Mononuclear cell (primary cell): ENCODE measurements at regions not wholly inside any gene's neighbourhood (a gene's known extent, or its start where the extent isn't known, plus 50 kb on each side); places are given as distances from the start of the nearest gene placed in this dataset.
"Not testable (repeated sequence)": the region's sequence is repeated elsewhere in the genome, so short reads cannot be mapped to it uniquely, and the experiment has no call there.

ENCODE experiments used
- H3K27me3 ChIP-seq: 2 replicates; pipeline ENCODE4 v1.6.0; 2011; ENCODE audit warnings: low read length, control low read depth; ENCODE audit not compliant: insufficient read depth
- H3K4me1 ChIP-seq: 2 replicates; pipeline ENCODE4 v1.5.1; 2011; ENCODE audit warnings: mild to moderate bottlenecking, low read length, control low read depth; ENCODE audit not compliant: insufficient read depth
- H3K4me3 ChIP-seq: 2 replicates; pipeline ENCODE4 v1.5.1; 2011; ENCODE audit warnings: mild to moderate bottlenecking, low read length, moderate library complexity
- H3K9me3 ChIP-seq: 2 replicates; pipeline ENCODE4 v1.5.1; 2011; ENCODE audit warnings: low read depth, mild to moderate bottlenecking, control low read depth, low read length

- H3K9me3 ChIP-seq = no peaks in the 10 kb centered on the region
- H3K4me3 ChIP-seq = no peak overlapping the region
- H3K27me3 ChIP-seq = no peaks in the 10 kb centered on the region
- no peaks in the 10 kb centered on the region for H3K4me1 ChIP-seq
Observed at GRCh38 chr3:177626045-177626444, 428.8 kb upstream of the TBL1XR1 start.

GRCh38 chr3:177628095-177628719 is 430.9 kb upstream of the TBL1XR1 start:
- H3K9me3 ChIP-seq, H3K4me3 ChIP-seq, H3K4me1 ChIP-seq, H3K27me3 ChIP-seq: not testable (repeated sequence)

- no peaks in the 10 kb centered on the region for H3K9me3 ChIP-seq
- no peak overlapping the region for H3K4me3 ChIP-seq
- H3K27me3 ChIP-seq = no peaks in the 10 kb centered on the region
Observed at GRCh38 chr3:177629276-177629675, 432.0 kb upstream of the TBL1XR1 start.

GRCh38 chr3:177633671-177634207 is 436.5 kb upstream of the TBL1XR1 start:
- H3K27me3 ChIP-seq = no peaks in the 10 kb centered on the region
- H3K4me3 ChIP-seq = no peak overlapping the region
- H3K9me3 ChIP-seq = no peaks in the 10 kb centered on the region
- H3K4me1 ChIP-seq = no peaks in the 10 kb centered on the region

More at GRCh38 chr3:177629276-177629675, 432.0 kb upstream of the TBL1XR1 start:
- no peaks in the 10 kb centered on the region for H3K4me1 ChIP-seq

- H3K9me3 ChIP-seq, H3K4me3 ChIP-seq, H3K4me1 ChIP-seq, H3K27me3 ChIP-seq: not testable (repeated sequence)
Observed at GRCh38 chr3:177635601-177636106, 438.4 kb upstream of the TBL1XR1 start.

- Histone ChIP-seq H3K9me3 (no peaks in the 10 kb centered on the region), H3K4me1 (peaks cover 15% of the 10 kb centered on the region), H3K4me3 (no peak overlapping the region), H3K27me3 (no peaks in the 10 kb centered on the region)
Observed at GRCh38 chr3:177640319-177640965, 443.2 kb upstream of the TBL1XR1 start.

GRCh38 chr3:177641206-177641605 is 443.9 kb upstream of the TBL1XR1 start:
- H3K27me3 ChIP-seq = no peaks in the 10 kb centered on the region
- H3K4me1 ChIP-seq = peaks cover 15% of the 10 kb centered on the region
- H3K4me3 ChIP-seq = no peak overlapping the region
- H3K9me3 ChIP-seq = no peaks in the 10 kb centered on the region

- peaks cover 19% of the 10 kb centered on the region for H3K4me1 ChIP-seq
- H3K27me3 ChIP-seq = no peaks in the 10 kb centered on the region
- H3K9me3 ChIP-seq = no peaks in the 10 kb centered on the region
- H3K4me3 ChIP-seq = no peak overlapping the region
Observed at GRCh38 chr3:177642042-177642803, 444.9 kb upstream of the TBL1XR1 start.

- Histone ChIP-seq H3K4me1 (peaks cover 24% of the 10 kb centered on the region), H3K27me3 (no peaks in the 10 kb centered on the region), H3K9me3 (no peaks in the 10 kb centered on the region), H3K4me3 (no peak overlapping the region)
Observed at GRCh38 chr3:177642804-177643125, 445.5 kb upstream of the TBL1XR1 start.

- Histone ChIP-seq H3K4me1 (peaks cover 27% of the 10 kb centered on the region), H3K4me3 (no peak overlapping the region), H3K9me3 (no peaks in the 10 kb centered on the region), H3K27me3 (no peaks in the 10 kb centered on the region)
Observed at GRCh38 chr3:177646749-177647148, 449.5 kb upstream of the TBL1XR1 start.

- H3K4me1 ChIP-seq = peaks cover 21% of the 10 kb centered on the region
- H3K4me3 ChIP-seq = no peak overlapping the region
- no peaks in the 10 kb centered on the region for H3K9me3 ChIP-seq
- H3K27me3 ChIP-seq = no peaks in the 10 kb centered on the region
Observed at GRCh38 chr3:177647341-177647740, 450.1 kb upstream of the TBL1XR1 start.

GRCh38 chr3:177647876-177648275 is 450.6 kb upstream of the TBL1XR1 start:
- Histone ChIP-seq H3K9me3 (no peaks in the 10 kb centered on the region), H3K4me1 (peaks cover 17% of the 10 kb centered on the region), H3K27me3 (no peaks in the 10 kb centered on the region), H3K4me3 (no peak overlapping the region)

GRCh38 chr3:177652556-177653291 is 455.4 kb upstream of the TBL1XR1 start:
- Histone ChIP-seq H3K27me3 (no peaks in the 10 kb centered on the region), H3K4me1 (peaks cover 8% of the 10 kb centered on the region), H3K9me3 (no peaks in the 10 kb centered on the region), H3K4me3 (no peak overlapping the region)

- Histone ChIP-seq H3K4me3 (no peak overlapping the region), H3K9me3 (no peaks in the 10 kb centered on the region), H3K27me3 (no peaks in the 10 kb centered on the region), H3K4me1 (no peaks in the 10 kb centered on the region)
Observed at GRCh38 chr3:177657243-177657642, 460.0 kb upstream of the TBL1XR1 start.

- H3K4me1 ChIP-seq = no peaks in the 10 kb centered on the region
- H3K9me3 ChIP-seq = no peaks in the 10 kb centered on the region
- H3K27me3 ChIP-seq = no peaks in the 10 kb centered on the region
- no peak overlapping the region for H3K4me3 ChIP-seq
Observed at GRCh38 chr3:177658354-177658753, 461.1 kb upstream of the TBL1XR1 start.
